A673 (cell line): ENCODE measurements at regions not wholly inside any gene's neighbourhood (a gene's known extent, or its start where the extent isn't known, plus 50 kb on each side); places are given as distances from the start of the nearest gene placed in this dataset.

ENCODE experiments used
- BruUV-seq: library from RNA; stranded (reverse); fragments of 400-500 nt; replicated peaks from 2 replicates; lab custom pipeline; 2021; lab: Mats Ljungman, UMichigan
- CTCF ChIA-PET: fragments of 300-600 bp; sonication (Branson Sonifier 250); formaldehyde crosslinking; loops from one replicate; lab custom pipeline; 2022; ENCODE audit warnings: antibody characterized with exemption; lab: Charles Lee
- POLR2A ChIA-PET: fragments of 300-600 bp; sonication (Branson Sonifier 250); formaldehyde crosslinking; loops from one replicate; lab custom pipeline; 2022; ENCODE audit warnings: antibody characterized with exemption; ENCODE audit not compliant: low non-redundant PET; lab: Charles Lee
- DNase-seq: peaks from one replicate; pipeline ENCODE4 v3.0.0-alpha.2; 2015; ENCODE audit warnings: low spot score
- H3K27ac ChIP-seq: fragments of 200-600 bp; sonication (generic); 2 replicates; pipeline ENCODE4 v1.5.1; 2016; ENCODE audit warnings: mixed run types, low read depth, mild to moderate bottlenecking, mixed read lengths, antibody characterized with exemption, low read length; ENCODE audit not compliant: poor library complexity, severe bottlenecking
- H3K27me3 ChIP-seq: fragments of 200-600 bp; sonication (generic); replicated peaks from 2 replicates; pipeline ENCODE4 v1.6.1; 2017; ENCODE audit warnings: mixed run types, low read depth, mild to moderate bottlenecking, mixed read lengths, antibody characterized with exemption, low read length; ENCODE audit not compliant: insufficient read depth, poor library complexity
- H3K36me3 ChIP-seq: fragments of 200-600 bp; sonication (generic); 2 replicates; pipeline ENCODE4 v1.6.1; 2016; ENCODE audit warnings: mixed run types, mild to moderate bottlenecking, mixed read lengths, antibody characterized with exemption, low read length; ENCODE audit not compliant: insufficient read depth, poor library complexity, severe bottlenecking
- H3K4me1 ChIP-seq: fragments of 200-600 bp; sonication (generic); 2 replicates; pipeline ENCODE4 v1.6.1; 2017; ENCODE audit warnings: mixed run types, mild to moderate bottlenecking, mixed read lengths, antibody characterized with exemption, low read length; ENCODE audit not compliant: insufficient read depth, poor library complexity, severe bottlenecking
- H3K4me3 ChIP-seq: fragments of 200-600 bp; sonication (generic); 2 replicates; pipeline ENCODE4 v1.5.1; 2016; ENCODE audit warnings: low read depth, mixed run types, mild to moderate bottlenecking, mixed read lengths, low read length; ENCODE audit not compliant: poor library complexity, severe bottlenecking
- H3K9me3 ChIP-seq: fragments of 200-600 bp; sonication (generic); 2 replicates; pipeline ENCODE4 v1.6.1; 2016; ENCODE audit warnings: mixed run types, low read depth, mild to moderate bottlenecking, mixed read lengths, antibody characterized with exemption, low read length; ENCODE audit not compliant: poor library complexity, severe bottlenecking
- EZH2 ChIP-seq: fragments of 200-600 bp; sonication (generic); IDR thresholded peaks from 2 replicates; pipeline ENCODE4 v1.6.1; 2017; ENCODE audit warnings: borderline replicate concordance, low read depth, mild to moderate bottlenecking, mixed read lengths, antibody characterized with exemption, low read length; ENCODE audit not compliant: poor library complexity, severe bottlenecking
- intact Hi-C: fragments of 100-400 bp; cut with micrococcal nuclease; formaldehyde crosslinking; loops from one replicate; pipeline ENCODE4 v1.10.0; 2022; ENCODE audit not compliant: unreplicated experiment
- TF ChIP-seq, protein P1 (sequence below): fragments of 300-800, 200-600 bp; sonication (generic); conservative IDR thresholded peaks from 2 replicates; pipeline ENCODE4 v1.5.1; 2017; ENCODE audit warnings: low read depth, mild to moderate bottlenecking, antibody characterized with exemption, low read length, moderate library complexity, mixed read lengths

DNA sequence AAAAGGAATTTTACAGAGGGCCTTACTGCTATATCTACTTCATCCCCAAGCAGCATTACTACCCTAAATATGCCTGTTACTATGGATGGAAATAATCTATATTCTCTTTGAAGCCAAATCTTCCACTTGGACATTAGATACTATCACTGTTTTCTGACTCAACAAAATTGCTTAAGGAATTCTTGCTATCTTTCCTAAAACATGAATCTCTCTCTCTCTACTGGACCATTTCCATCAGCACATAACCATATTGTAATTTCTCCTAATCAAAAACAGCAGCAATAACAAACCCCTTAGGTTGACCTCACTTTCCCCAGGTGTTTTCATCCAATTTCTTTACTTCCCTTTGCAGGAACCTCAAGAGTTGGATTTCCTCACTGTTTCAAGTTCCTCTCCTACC, 67.9 kb upstream of the BLID start:
- peaks cover 17% of the 10 kb centered on the region for H3K9me3 ChIP-seq
- no peak overlapping the region for H3K4me3 ChIP-seq
- peaks cover 34% of the 10 kb centered on the region for H3K4me1 ChIP-seq
- DNase-seq = no peak
- BruUV-seq = no TSS peak
- no peak overlapping the region for H3K27ac ChIP-seq
- TF ChIP-seq, protein P1, sequence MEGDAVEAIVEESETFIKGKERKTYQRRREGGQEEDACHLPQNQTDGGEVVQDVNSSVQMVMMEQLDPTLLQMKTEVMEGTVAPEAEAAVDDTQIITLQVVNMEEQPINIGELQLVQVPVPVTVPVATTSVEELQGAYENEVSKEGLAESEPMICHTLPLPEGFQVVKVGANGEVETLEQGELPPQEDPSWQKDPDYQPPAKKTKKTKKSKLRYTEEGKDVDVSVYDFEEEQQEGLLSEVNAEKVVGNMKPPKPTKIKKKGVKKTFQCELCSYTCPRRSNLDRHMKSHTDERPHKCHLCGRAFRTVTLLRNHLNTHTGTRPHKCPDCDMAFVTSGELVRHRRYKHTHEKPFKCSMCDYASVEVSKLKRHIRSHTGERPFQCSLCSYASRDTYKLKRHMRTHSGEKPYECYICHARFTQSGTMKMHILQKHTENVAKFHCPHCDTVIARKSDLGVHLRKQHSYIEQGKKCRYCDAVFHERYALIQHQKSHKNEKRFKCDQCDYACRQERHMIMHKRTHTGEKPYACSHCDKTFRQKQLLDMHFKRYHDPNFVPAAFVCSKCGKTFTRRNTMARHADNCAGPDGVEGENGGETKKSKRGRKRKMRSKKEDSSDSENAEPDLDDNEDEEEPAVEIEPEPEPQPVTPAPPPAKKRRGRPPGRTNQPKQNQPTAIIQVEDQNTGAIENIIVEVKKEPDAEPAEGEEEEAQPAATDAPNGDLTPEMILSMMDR = no peak
- no peak for TF ChIP-seq EZH2
- H3K27me3 ChIP-seq = no peaks in the 10 kb centered on the region
- intact Hi-C loops = no loop called here
- POLR2A ChIA-PET = no interaction called here
- no peaks in the 10 kb centered on the region for H3K36me3 ChIP-seq
- CTCF ChIA-PET = no interaction called here

DNA sequence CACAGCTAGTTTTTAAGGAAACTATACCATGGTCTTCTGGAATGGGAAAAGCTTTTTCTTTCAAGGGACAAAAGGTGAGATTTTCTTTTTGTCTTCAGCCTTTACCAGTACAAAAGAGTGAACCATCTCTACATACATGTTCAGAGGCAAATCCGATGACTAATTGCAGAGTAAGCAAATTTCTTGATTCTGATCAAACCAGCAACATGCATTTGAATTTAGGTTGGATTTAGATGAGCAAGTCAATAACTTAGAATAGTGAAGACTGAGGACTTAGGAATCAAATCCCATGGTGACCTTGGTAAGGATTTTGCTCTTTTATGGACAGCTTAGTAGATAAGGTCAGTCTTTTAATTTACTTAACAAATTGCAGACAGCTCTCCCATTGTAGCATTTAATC, 65.9 kb upstream of the BLID start:
- no TSS peak for BruUV-seq
- DNase-seq = peak; percentile 40
- CTCF ChIA-PET = no interaction called here
- H3K27me3 ChIP-seq = no peaks in the 10 kb centered on the region
- POLR2A ChIA-PET = no interaction called here
- H3K36me3 ChIP-seq = no peaks in the 10 kb centered on the region
- H3K27ac ChIP-seq = peak overlapping the region; percentile 53
- TF ChIP-seq, protein P1 = no peak
- TF ChIP-seq EZH2 = no peak
- no peak overlapping the region for H3K4me3 ChIP-seq
- H3K4me1 ChIP-seq = peaks cover 32% of the 10 kb centered on the region
- intact Hi-C loops = no loop called here
- peaks cover 16% of the 10 kb centered on the region for H3K9me3 ChIP-seq

DNA sequence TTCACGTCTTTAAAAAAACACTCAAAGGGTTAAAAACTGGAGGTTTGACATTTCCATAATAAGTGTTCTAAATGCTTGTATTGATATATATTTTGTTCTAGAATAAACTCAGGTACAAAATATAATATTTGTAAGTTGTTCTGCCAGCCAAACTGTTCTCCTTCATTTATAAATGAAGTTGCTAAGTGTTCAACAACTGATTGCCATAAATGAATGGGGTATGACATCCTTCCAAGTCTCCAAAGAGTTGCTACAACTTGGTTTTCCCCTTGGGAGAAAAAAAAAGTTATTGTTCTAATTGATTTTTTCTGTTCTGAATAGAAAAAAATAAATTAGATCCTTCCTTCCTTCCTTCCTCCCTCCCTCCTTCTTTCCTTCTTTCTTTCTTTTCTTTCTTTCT, 65.4 kb upstream of the BLID start:
- Histone ChIP-seq H3K4me3 (no peak overlapping the region), H3K27ac (peak overlapping the region; percentile 53), H3K36me3 (no peaks in the 10 kb centered on the region), H3K9me3 (peaks cover 14% of the 10 kb centered on the region), H3K4me1 (peaks cover 32% of the 10 kb centered on the region), H3K27me3 (no peaks in the 10 kb centered on the region)
- intact Hi-C loops = no loop called here
- no TSS peak for BruUV-seq
- DNase-seq = no peak
- CTCF ChIA-PET = no interaction called here
- no peak for TF ChIP-seq EZH2
- TF ChIP-seq, protein P1 = no peak
- POLR2A ChIA-PET = no interaction called here
